CD14-positive monocyte (primary cell): ENCODE measurements at regions not wholly inside any gene's neighbourhood (a gene's known extent, or its start where the extent isn't known, plus 50 kb on each side); places are given as distances from the start of the nearest gene placed in this dataset.

Experiments used
- DNase-seq, 3 donors: peaks; one replicate each; pipeline ENCODE4 v3.0.0-alpha.2; 2011 to 2022
- H2AFZ ChIP-seq: 2 replicates; pipeline ENCODE4 v1.6.0; 2012; ENCODE audit warnings: mild to moderate bottlenecking, low read depth, low read length, inconsistent platforms; ENCODE audit not compliant: insufficient read depth, poor library complexity, severe bottlenecking
- H3K27ac ChIP-seq, 2 donors: 1 replicate in 1 of 2; 2 replicates in 1 of 2; pipeline ENCODE4 v1.5.1; 2012 to 2013; ENCODE audit warnings: low read length in 2 of 2, control low read depth in 1 of 2, inconsistent platforms in 1 of 2, low read depth in 1 of 2, mild to moderate bottlenecking in 1 of 2
- H3K27me3 ChIP-seq, 2 donors: one replicate each; pipeline versions ENCODE4 v1.6.0 to v1.6.1; 2011 to 2013; ENCODE audit warnings: low read length in 2 of 2; ENCODE audit not compliant: control insufficient read depth in 2 of 2, insufficient read depth in 2 of 2
- H3K36me3 ChIP-seq, 2 donors: replicated peaks in 1 of 2; 1 replicate in 1 of 2; 2 replicates in 1 of 2; pipeline versions ENCODE4 v1.5.1 to v1.6.1; 2012 to 2013; ENCODE audit warnings: low read length in 2 of 2, control low read depth in 1 of 2, inconsistent platforms in 1 of 2, mild to moderate bottlenecking in 1 of 2; ENCODE audit not compliant: insufficient read depth in 2 of 2, control insufficient read depth in 1 of 2
- H3K4me1 ChIP-seq, 2 donors: 1 replicate in 1 of 2; 2 replicates in 1 of 2; pipeline versions ENCODE4 v1.5.1 to v1.6.1; 2012 to 2013; ENCODE audit warnings: low read length in 2 of 2, control low read depth in 1 of 2, inconsistent platforms in 1 of 2, mild to moderate bottlenecking in 1 of 2, moderate library complexity in 1 of 2; ENCODE audit not compliant: insufficient read depth in 2 of 2, control insufficient read depth in 1 of 2
- H3K4me2 ChIP-seq: replicated peaks from 2 replicates; pipeline ENCODE3; 2012; ENCODE audit warnings: low read length, moderate library complexity, mild to moderate bottlenecking; ENCODE audit not compliant: poor library complexity, severe bottlenecking; ENCODE audit errors: extremely low read depth
- H3K4me3 ChIP-seq, 3 experiments: fragments of 200-600 bp in 1 of 3; sonication (generic) in 1 of 3; replicated peaks in 1 of 3; 1 replicate in 2 of 3; 2 replicates in 1 of 3; pipeline ENCODE4 v1.5.1; 2011 to 2013; ENCODE audit warnings: low read length in 3 of 3, mild to moderate bottlenecking in 3 of 3, control low read depth in 2 of 3, low read depth in 2 of 3, inconsistent platforms in 1 of 3, moderate library complexity in 1 of 3
- H3K79me2 ChIP-seq: 2 replicates; pipeline ENCODE4 v1.6.0; 2012; ENCODE audit warnings: mild to moderate bottlenecking, control low read depth, inconsistent platforms, low read length, moderate library complexity; ENCODE audit not compliant: insufficient read depth
- H3K9ac ChIP-seq: 2 replicates; pipeline ENCODE4 v1.6.0; 2017; ENCODE audit warnings: low read length, mild to moderate bottlenecking; ENCODE audit not compliant: insufficient read depth, poor library complexity, severe bottlenecking
- H3K9me3 ChIP-seq, 2 donors: replicated peaks in 1 of 2; 1 replicate in 1 of 2; 2 replicates in 1 of 2; pipeline versions ENCODE4 v1.5.1 to v1.6.1; 2012 to 2013; ENCODE audit warnings: low read length in 2 of 2, control low read depth in 1 of 2; ENCODE audit not compliant: control insufficient read depth in 1 of 2, insufficient read depth in 1 of 2
- H4K20me1 ChIP-seq: 2 replicates; pipeline ENCODE4 v1.6.0; 2012; ENCODE audit warnings: mild to moderate bottlenecking, low read length, control low read depth, moderate library complexity; ENCODE audit not compliant: insufficient read depth
- H3K27ac Mint-ChIP-seq, 7 donors: one replicate each; pipeline ENCODE4 v1.8.0; 2020; ENCODE audit warnings: mild to moderate bottlenecking in 7 of 7, mixed read lengths in 7 of 7, moderate library complexity in 6 of 7, inconsistent platforms in 2 of 7
- H3K27me3 Mint-ChIP-seq, 3 donors: one replicate each; pipeline ENCODE4 v1.8.0; 2021 to 2022; ENCODE audit warnings: low read depth in 3 of 3, mild to moderate bottlenecking in 3 of 3, mixed read lengths in 3 of 3, moderate library complexity in 3 of 3, inconsistent platforms in 1 of 3
- H3K36me3 Mint-ChIP-seq, 2 donors: one replicate each; pipeline ENCODE4 v1.8.0; 2020; ENCODE audit warnings: mixed read lengths in 2 of 2, inconsistent platforms in 1 of 2, mild to moderate bottlenecking in 1 of 2
- H3K4me1 Mint-ChIP-seq: one replicate; pipeline ENCODE4 v1.8.0; 2020; ENCODE audit warnings: mild to moderate bottlenecking, mixed read lengths
- H3K4me3 Mint-ChIP-seq, 2 donors: one replicate each; pipeline ENCODE4 v1.8.0; 2020; ENCODE audit warnings: mild to moderate bottlenecking in 2 of 2, mixed read lengths in 2 of 2, moderate library complexity in 1 of 2
- H3K9me3 Mint-ChIP-seq, 7 donors: one replicate each; pipeline ENCODE4 v1.8.0; 2020 to 2022; ENCODE audit warnings: mixed read lengths in 7 of 7, mild to moderate bottlenecking in 6 of 7, moderate library complexity in 6 of 7, inconsistent platforms in 2 of 7
- CTCF ChIP-seq: fragments of 200-600 bp; IDR thresholded peaks from one replicate; pipeline ENCODE4 v1.8.0; 2022; ENCODE audit warnings: antibody characterized with exemption, mild to moderate bottlenecking
- WGBS: methylation state at CpG from one replicate; pipeline ENCODE4 v1.1.5; 2013; ENCODE audit warnings: missing lambda C conversion rate; ENCODE audit not compliant: insufficient coverage; 5-methylcytosine and 5-hydroxymethylcytosine counted together
- intact Hi-C, 2 donors: fragments of 100-400 bp; cut with micrococcal nuclease; formaldehyde crosslinking; loops; one replicate each; pipeline versions ENCODE4 v1.15.0 to v1.15.1; 2023

GRCh38 chr1:222042120-222042519 is 300.2 kb upstream of the DUSP10 start:
- no peaks in the 10 kb centered on the region for H3K9me3 ChIP-seq
- H3K9ac ChIP-seq: no peak overlapping the region
- H3K9me3 Mint-ChIP-seq: peaks cover 0 to 2% (median 0%) of the 10 kb centered on the region in 7 donors
- no peak overlapping the region for H3K4me3 Mint-ChIP-seq
- no peaks in the 10 kb centered on the region for H3K79me2 ChIP-seq
- no peak overlapping the region for H3K4me2 ChIP-seq
- no peaks in the 10 kb centered on the region for H3K4me1 ChIP-seq
- intact Hi-C loops: no loop called here
- H3K27me3 ChIP-seq: no peaks in the 10 kb centered on the region
- no peaks in the 10 kb centered on the region for H3K36me3 ChIP-seq
- peaks cover 0 to 2% (median 2%) of the 10 kb centered on the region in 3 donors for H3K27me3 Mint-ChIP-seq
- no peaks in the 10 kb centered on the region for H3K36me3 Mint-ChIP-seq
- no peaks in the 10 kb centered on the region for H4K20me1 ChIP-seq
- no peaks in the 10 kb centered on the region for H3K4me1 Mint-ChIP-seq
- no peak overlapping the region for H3K4me3 ChIP-seq
- no peak overlapping the region for H3K27ac Mint-ChIP-seq
- DNase-seq: no peak
- no peak for TF ChIP-seq CTCF
- no CpG with 5 or more reads among the region's 6 CpGs for WGBS
- H3K27ac ChIP-seq: no peak overlapping the region
- H2AFZ ChIP-seq: no peak overlapping the region

- H3K79me2 ChIP-seq: no peaks in the 10 kb centered on the region
- no peaks in the 10 kb centered on the region for H3K9me3 ChIP-seq
- no peak overlapping the region for H3K4me2 ChIP-seq
- Mint-ChIP-seq H3K27me3 (peaks cover 0 to 2% (median 2%) of the 10 kb centered on the region in 3 donors), H3K9me3 (peaks cover 0 to 2% (median 0%) of the 10 kb centered on the region in 7 donors), H3K27ac (no peak overlapping the region), H3K4me1 (no peaks in the 10 kb centered on the region), H3K4me3 (no peak overlapping the region), H3K36me3 (no peaks in the 10 kb centered on the region)
- no peak for DNase-seq
- H2AFZ ChIP-seq: no peak overlapping the region
- H3K27me3 ChIP-seq: no peaks in the 10 kb centered on the region
- no peaks in the 10 kb centered on the region for H3K4me1 ChIP-seq
- no peaks in the 10 kb centered on the region for H4K20me1 ChIP-seq
- intact Hi-C loops: no loop called here
- H3K27ac ChIP-seq: no peak overlapping the region
- H3K36me3 ChIP-seq: no peaks in the 10 kb centered on the region
- no peak for TF ChIP-seq CTCF
- H3K4me3 ChIP-seq: no peak overlapping the region
- no CpG with 5 or more reads among the region's 4 CpGs for WGBS
- no peak overlapping the region for H3K9ac ChIP-seq
These were observed 299.1 kb upstream of the DUSP10 start for GRCh38 chr1:222040955-222041354.
